Umbilical cord (tissue), 1 donor: ENCODE measurements at regions not wholly inside any gene's neighbourhood (a gene's known extent, or its start where the extent isn't known, plus 50 kb on each side); places are given as distances from the start of the nearest gene placed in this dataset.
A peak's percentile ranks its signal among the peaks of the same experiment; 100 is the strongest.
"Not testable (repeated sequence)": the region's sequence is repeated elsewhere in the genome, so short reads cannot be mapped to it uniquely, and the experiment has no call there.

ENCODE experiments used
- DNase-seq: peaks from one replicate; pipeline ENCODE4 v3.0.0-alpha.2; 2015; ENCODE audit warnings: low spot score

- no peak for DNase-seq
Observed at GRCh38 chr15:31217566-31218270, 108.9 kb upstream of the KLF13 start.

- no peak for DNase-seq
Observed at GRCh38 chr15:31219221-31219620, 107.4 kb upstream of the KLF13 start.

GRCh38 chr15:31221936-31222515 lies 104.6 kb upstream of the KLF13 start:
- no peak for DNase-seq

- no peak for DNase-seq
Observed at GRCh38 chr15:31222773-31223341, 103.8 kb upstream of the KLF13 start.

- no peak for DNase-seq
Observed at GRCh38 chr15:31223478-31224350, 102.9 kb upstream of the KLF13 start.

- DNase-seq = not testable (repeated sequence)
Observed at GRCh38 chr15:31224661-31225060, 102.0 kb upstream of the KLF13 start.

- no peak for DNase-seq
Observed at GRCh38 chr15:31225356-31225955, 101.2 kb upstream of the KLF13 start.

- DNase-seq = no peak
Observed at GRCh38 chr15:31226021-31226420, 100.6 kb upstream of the KLF13 start.

- DNase-seq = no peak
Observed at GRCh38 chr15:31227235-31227634, 99.4 kb upstream of the KLF13 start.

GRCh38 chr15:31228011-31228484 lies 98.6 kb upstream of the KLF13 start:
- DNase-seq = no peak

- no peak for DNase-seq
Observed at GRCh38 chr15:31228980-31229826, 97.4 kb upstream of the KLF13 start.

- no peak for DNase-seq
Observed at GRCh38 chr15:31230630-31231485, 95.8 kb upstream of the KLF13 start.

- DNase-seq = no peak
Observed at GRCh38 chr15:31234815-31235214, 91.8 kb upstream of the KLF13 start.

GRCh38 chr15:31235311-31236183 lies 91.1 kb upstream of the KLF13 start:
- peak; percentile 87 for DNase-seq

GRCh38 chr15:31236184-31237042 lies 90.2 kb upstream of the KLF13 start:
- DNase-seq = peak; percentile 97

- no peak for DNase-seq
Observed at GRCh38 chr15:31237043-31237324, 89.7 kb upstream of the KLF13 start.

- DNase-seq = no peak
Observed at GRCh38 chr15:31238906-31239305, 87.7 kb upstream of the KLF13 start.

- no peak for DNase-seq
Observed at GRCh38 chr15:31239409-31239808, 87.2 kb upstream of the KLF13 start.
